ENCODE measurements at regions not wholly inside any gene's neighbourhood (a gene's known extent, or its start where the extent isn't known, plus 50 kb on each side); places are given as distances from the start of the nearest gene placed in this dataset.
"Not testable (repeated sequence)": the region's sequence is repeated elsewhere in the genome, so short reads cannot be mapped to it uniquely, and the experiment has no call there.

DNA sequence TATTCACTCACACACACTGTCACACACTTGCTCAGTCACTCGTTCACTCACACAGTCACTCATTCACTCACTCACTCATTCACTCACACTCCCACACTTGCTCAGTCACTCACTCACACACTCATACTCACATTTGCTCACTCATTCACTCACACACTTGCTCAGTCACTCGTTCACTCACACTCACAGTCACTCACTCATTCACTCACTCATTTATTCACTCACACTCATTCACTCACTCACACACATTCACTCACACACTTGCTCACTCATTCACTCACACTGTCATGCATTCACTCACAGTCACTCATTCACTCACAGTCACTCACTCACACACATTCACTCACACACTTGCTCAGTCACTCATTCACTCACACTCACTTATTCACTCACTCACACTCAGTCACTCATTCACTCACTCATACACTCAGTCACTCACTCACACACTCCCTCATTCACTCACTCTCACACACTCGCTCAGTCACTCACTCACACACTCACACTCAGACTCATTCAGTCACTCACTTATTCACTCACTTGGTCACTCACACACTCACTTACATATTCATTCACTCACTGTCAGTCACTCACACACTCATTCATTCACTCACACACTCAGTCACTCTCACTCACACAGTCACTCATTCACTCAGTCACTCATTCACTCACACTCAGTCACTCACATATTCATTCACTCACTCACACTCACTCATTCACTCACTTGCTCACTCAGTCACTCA lies 167.0 kb upstream of the C1orf174 start:
- DNase-seq (ENCODE audit: low spot score), result no peak

DNA sequence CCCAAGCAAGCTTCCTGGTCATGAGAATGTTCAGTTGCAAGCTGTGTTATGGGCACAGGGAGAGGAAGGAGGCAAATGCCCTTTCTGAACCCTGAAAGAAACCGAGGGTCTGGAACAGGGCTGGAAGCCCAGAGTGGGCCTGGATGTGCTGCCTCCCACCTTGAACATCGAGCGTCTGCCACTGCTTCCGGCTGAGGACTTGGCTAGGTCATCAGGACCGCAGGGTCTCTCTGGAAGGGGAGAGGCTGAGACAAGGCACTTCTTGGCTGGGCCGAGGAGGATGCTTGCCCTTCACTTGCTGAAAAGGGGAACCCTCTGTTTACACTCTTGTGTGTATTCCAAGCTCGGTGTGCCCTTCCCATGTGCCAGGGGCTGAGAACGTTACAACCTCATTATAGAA lies 168.0 kb upstream of the C1orf174 start:
- DNase-seq (ENCODE audit: low spot score), result no peak

DNA sequence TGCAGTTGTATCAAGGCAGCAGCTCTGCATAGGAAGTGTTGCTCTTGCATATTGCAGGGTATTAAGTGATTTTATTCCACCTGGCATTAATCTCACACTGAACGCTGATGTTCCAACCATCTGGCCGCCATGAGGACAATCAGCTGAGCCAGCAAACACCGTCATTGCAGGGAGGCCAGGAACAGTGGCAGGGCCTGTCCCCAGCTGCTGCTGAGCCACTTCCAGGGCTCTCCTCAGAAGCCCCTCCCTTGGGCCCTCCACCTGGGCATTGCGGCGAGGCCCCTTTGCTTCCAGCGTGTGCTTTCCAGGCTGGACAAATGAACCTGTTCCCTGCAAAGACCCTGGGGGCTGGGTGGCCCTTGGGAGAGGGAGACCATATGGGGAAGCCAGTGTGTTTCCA lies 171.6 kb upstream of the C1orf174 start:
- no peak for DNase-seq (ENCODE audit: low spot score)

DNA sequence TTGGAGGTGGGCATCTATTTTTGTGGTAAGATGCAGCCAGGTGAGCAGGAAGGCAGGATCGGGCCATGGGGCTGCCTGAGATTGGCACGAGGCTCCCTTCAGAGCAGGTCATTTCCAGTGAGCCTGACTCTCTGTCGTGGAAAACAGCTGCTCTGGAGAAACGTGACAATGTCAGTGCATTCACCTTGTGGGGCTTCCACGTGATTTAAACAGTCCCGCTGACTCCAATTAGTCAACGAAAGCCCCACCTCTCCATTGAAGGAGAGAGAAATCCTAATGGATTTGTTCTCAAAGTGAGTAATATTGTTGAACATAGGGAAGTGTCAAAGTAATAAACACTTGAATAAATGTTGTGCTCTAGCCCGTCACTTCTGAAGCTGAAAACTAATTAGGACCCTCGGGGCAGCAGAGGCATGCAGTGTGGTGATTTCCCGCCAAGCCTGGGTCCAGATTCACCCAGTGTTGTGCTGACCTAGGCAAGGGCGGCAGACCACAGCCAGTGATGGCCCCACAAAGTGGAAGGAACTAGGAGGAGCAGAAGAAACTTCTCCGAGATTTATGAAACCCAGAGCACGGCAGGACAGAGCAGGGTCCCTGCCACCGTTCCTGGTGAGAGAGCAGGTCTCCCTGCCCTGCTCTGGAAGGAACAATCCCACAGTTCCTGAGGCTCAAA lies 172.5 kb upstream of the C1orf174 start:
- no peak for DNase-seq (ENCODE audit: low spot score)

DNA sequence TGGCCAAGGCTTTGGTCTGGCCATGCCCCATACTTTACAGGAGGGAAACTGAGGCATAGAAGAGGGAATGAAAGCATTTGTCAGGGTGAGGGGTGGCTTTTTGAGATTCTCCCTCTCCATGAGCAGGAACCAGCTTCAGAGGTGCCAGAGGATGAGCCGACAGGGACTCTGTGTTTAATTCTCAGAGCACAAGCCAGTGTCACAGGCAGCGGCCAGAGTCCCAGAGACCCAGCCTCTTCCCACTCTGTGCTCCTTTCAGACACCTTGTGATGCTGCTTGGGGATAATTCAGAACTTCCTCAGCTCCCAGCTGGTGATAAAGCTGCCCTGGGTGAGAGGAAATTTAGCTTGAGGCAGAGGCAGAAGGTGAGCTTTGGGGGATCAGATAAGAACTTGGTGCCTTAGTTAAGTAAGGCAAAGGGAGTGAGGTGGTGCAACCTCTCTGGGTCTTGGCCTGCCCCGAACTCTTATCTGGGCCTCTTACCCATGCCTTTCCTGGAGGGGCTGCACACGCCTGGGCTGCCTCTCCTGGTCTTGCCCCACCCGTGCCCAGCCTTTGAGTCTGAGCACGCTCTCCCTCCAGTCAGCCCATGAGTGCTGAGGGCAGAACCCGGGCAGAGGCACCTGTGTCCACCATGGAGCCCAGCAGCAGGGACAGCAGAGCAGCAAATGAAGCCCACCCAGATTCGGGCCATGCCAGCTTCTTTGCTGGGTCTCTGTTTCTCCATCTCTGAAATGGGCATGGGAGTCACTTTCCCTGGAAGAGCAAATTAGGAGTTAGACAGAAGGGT lies 175.6 kb upstream of the C1orf174 start:
- DNase-seq (ENCODE audit: low spot score), result no peak

DNA sequence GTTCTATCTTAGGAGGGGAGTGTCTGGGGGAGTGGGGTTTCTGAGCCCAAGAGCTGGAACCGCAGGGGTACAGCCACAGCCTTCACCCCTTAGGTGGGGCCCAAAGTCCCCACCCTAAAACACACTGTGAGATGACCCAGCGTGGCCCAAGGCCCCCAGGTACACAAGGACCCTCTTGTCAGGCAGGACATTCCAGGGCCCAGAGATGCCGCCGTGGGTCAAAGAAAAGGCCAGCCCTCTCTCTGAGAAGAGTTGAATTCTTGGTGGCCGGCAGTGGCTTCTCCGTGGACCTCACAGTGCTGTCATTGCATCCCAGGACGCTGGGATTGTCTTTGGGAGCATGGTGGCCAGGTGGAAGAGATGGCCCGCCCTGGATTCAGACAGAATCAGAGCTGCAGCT lies 176.3 kb upstream of the C1orf174 start:
- no peak for DNase-seq (ENCODE audit: low spot score)

DNA sequence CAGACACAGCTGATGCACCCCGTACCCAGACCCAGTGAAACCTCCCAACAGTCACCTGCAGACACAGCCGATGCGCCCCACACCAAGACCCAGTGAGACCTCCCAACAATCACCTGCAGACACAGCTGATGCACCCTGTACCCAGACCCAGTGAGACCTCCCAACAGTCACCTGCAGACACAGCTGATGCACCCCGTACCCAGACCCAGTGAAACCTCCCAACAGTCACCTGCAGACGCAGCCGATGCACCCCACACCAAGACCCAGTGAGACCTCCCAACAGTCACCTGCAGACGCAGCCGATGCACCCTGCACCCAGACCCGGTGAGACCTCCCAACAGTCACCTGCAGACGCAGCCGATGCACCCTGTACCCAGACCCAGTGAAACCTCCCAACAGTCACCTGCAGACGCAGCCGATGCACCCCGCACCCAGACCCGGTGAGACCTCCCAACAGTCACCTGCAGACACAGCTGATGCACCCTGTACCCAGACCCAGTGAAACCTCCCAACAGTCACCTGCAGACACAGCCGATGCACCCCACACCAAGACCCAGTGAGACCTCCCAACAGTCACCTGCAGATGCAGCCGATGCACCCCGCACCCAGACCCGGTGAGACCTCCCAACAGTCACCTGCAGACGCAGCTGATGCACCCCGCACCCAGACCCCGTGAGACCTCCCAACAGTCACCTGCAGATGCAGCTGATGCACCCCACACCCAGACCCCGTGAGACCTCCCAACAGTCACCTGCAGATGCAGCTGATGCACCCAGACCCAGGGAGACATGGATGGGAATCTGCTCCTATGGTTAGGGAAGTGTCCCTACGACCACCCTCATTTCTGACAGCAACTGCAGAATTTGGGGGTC lies 178.3 kb upstream of the C1orf174 start:
- not testable (repeated sequence) for DNase-seq (ENCODE audit: low spot score)

DNA sequence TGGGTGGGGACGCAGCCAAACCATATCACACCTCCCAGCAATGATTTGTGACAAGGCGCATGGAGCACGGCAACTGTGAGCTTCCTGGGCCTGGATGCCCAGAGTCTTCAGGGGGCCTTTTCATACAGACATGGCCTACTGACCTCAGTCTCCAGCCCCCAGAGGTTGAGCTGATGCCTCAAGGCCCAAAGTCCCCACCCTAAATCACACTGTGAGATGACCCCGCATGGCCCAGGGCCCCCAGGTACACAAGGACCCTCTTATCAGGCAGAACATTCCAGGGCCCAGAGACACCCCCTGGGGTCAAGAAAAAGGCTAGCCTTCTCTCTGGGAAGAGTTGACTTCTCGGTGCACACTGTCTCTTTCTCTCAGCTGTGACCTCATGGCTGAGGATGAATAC lies 179.7 kb upstream of the C1orf174 start:
- no peak for DNase-seq (ENCODE audit: low spot score)

DNA sequence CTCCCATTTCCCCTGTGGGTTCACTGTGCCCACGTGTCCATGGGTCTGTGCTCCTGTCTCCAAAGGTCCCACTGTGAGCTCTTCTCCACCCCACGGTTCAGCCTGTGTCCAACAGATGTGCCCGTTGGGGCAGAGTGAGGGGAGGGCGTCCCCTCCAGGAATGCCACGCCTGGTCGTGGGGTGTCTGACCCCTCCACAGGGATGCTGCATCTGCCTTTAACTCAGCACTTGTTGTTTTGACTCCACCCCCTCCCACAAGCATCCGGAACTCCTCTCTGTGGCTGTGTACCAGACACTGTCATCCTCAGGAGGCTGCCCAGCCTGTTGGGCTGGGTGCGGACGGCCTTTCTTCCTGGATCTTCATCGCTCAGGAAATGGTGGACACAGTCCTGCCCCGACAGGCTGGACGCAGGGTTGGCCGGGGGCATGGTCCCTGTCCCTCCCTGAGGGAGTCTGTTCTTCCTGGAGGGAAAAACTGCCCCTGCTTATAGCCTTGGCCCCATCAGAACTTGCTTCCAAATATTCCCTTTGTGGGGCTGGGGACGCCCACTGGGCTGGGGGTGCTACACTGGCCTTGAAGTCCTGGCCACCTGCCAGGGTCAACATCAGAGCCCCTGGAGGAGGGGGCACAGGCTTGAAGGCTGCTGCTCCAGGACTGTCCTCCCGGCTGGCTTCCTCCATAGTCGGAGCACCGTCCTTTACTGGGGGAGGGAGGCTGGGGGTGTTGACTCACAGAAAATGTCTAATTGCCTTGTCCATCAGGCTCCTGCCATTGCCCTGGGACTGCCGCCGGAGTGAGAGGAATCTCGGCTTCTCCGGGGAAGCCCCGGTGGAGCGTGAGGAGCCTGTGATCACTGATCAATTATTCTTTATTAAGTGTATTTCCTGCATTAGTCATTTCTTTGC lies 182.0 kb upstream of the C1orf174 start:
- DNase-seq (ENCODE audit: low spot score), result no peak

DNA sequence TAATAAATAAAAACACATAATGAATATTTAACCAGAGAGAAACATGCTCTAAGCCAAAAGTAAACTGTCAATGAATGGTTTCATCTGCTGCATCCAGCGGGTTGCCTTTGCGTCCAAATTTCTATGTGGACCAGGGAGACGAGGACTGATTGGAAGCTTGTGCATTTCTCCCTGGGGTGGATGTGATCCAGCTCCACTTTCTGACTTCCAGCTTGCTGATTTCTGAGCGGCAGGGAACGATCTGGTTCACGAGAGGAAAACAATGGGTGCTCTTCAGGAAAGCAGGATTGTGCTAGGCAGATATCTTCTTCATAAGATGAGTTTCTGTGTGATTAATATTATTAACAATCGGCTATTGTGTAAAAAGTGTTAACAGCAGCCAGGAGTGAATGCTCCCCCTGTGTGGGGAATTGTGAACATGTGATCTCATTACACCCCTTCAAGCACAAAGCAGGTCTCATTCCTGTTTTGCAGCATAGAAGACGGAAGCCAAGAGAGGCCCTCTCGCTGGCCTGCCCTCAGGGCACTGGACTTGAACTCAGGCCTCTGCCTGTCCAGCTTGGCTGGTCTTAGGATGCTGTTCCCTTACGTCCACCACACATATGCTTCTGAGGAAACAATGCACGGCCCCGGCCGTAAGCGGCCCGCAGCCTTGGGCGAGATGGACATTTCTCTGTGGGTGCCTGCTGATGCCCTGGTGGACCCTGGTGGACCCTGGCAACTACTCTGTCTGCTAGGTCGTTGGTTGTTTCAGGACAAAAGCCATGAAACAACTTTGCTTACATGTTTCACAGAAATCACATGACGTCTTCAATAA lies 183.4 kb upstream of the C1orf174 start:
- no peak for DNase-seq (ENCODE audit: low spot score)

DNA sequence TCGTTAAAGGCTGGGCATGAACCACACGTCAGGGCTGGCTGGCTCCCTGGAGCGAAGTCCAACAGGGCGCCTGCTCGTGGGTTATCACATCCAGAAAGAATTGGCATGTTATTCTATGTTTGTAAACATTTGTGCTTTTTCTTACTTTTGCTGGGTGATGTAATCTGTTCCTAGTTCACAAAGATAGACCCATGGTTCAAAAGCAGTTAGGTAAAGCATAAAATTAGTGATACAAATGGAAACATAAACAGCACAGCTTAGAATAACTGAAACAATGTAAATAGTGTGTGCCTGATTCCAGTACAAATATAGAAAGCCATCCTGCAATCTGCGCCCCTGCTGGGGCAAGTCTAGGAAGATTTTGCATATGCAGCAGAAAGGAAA lies 184.0 kb upstream of the C1orf174 start:
- DNase-seq (ENCODE audit: low spot score), result no peak

DNA sequence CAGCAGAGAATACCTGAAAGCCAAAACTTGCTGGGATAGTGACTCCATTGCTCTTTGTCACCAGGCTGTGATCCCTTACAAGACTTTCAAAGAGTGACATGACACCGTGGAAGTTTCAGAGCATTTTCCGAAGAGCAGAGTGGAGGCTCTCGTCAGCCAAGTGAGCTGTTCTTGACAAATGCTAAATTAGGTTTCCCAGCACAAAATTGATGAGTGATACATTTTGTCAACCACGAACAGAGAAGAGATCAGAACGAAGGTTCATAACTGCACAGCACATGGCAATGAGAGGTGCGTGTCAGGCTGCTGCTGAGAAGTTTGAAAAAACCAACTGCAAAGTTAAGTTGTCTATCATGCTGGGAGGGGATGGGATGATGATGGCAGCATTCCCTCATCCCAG lies 184.4 kb upstream of the C1orf174 start:
- DNase-seq (ENCODE audit: low spot score), result no peak

DNA sequence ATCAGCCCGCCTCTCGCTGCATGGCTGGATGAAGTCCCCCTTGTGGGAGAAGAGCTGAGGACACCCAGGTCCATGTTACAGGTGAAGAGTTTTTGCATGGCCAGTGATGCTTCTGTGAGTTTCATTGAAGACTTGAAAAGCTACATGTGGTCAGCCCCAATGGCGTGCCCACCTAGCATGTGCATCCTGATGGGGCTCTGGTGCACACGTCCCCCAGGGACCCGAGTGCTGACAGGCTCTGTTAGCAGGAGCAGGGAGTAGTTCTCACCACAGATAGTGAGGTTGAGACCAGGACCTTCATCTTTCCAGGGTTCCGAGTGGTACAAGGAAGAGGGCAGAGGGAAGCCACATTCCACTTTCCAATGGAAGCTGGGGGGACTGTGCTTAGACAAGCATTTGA lies 184.8 kb upstream of the C1orf174 start:
- DNase-seq (ENCODE audit: low spot score), result no peak

DNA sequence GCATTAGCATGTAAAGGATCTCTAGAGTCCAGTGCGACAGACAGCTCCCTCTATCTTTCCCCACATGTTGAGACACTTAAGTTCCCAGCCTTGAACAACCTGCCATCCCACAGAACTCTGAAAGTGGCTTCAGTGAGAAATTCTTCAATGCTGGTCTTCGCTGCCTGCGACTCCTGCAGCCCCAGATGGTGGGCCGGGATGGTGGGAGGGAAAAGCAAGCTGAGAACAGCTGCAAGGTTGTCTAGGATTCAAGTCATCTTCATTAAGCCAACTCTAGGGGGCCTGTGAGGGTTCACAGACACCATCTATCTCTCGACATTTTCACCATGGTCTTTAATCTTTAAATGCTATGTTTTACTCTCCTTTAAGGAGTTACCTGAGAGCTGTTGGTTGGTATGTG lies 185.5 kb upstream of the C1orf174 start:
- DNase-seq (ENCODE audit: low spot score), result no peak

DNA sequence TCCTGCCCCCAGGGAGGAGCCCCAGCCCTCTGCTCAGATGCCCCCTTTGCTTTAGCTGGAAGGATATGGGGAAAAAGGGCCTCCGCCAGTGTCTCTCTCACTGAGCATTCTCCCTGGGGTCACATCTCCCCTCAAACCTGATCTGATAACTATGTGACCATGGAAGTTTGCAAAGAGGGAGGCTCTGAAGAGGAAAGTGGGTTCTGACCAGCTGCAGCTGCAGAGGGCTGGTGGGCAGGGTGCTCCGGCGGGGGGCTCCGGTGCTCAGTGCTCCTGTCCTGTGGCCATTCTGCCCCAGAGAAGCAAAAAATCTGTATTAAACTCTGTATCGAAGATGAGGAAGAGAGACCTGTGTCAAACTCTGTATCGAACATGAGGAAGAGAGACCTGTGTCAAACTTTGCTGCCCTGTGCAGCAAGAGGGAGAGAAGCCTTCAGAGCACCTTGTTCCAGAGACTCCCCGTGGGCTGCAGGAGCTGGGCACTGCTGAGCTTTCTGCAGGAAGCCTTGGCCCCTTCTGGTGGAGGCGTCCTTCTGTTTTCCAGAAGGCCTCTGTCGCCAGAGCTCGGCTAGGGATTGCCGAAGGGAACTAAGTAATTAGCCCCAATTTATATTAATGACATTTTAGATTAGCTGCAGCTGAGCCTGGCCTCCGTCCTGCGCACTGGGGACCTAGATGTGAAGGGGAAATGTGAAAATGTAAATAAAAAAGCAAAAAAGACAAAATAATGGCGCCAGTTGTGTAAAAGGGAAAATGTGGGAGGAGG lies 186.2 kb upstream of the C1orf174 start:
- DNase-seq (ENCODE audit: low spot score), result no peak

DNA sequence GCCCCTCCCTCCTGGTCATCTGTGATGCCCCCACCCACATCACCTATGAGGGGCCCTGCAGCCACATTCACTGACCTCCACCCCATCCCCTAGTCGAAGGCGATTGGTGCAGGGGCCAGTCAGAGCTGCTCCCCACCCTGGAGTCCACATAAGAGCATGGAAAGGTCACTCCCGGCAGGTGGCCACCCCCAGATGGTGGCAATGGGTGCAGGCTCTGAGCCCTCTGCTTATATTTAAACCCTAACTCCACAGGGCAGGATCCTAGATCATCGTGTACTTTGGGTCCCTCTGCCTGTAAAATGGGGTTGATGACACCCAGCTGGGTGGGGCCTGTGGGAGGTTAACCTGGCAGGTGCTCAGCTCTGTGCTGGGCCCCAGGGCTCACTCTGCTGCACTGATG lies 186.8 kb upstream of the C1orf174 start:
- DNase-seq (ENCODE audit: low spot score), result no peak

DNA sequence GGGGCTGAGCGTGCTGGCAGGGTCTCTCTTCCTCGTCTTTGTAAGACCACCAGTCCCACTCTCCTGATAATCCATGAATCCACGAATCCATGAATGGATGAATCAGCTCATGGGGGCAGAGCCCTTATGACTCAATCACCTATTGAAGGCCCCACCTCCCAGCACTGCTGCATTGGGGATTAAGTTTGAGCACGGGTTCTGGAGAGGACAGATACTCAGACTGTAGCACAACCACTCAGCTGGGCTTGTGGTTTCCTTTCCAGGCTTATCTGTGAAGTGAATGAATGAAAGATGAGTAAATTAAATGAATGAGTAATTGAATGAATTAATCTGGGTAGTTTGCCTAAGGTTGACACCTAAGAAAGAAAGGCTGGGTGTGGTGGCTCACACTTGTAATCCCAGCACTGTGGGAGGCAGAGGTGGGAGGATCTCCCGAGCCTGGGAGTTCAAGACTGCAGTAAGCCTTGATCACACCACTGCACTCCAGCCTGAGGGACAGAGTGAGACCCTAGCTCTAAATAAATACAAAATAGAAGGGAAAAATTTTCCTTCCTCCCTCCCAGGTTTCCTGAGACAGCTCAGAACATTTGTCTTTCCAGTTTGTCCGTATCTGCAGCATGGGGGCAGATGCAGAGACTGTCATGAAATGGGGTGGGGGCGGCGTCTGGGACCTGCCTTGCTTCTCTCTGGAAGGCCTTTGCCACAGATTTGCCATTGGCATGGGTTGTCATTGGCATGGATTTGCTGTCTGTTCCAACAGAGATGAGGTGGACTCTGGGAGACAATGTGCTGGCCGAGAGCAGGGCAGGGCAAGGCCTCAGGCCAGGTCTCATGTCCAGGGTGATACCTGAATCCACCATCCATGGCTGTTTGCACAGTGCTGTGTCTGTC lies 187.7 kb upstream of the C1orf174 start:
- peak; percentile 10 for DNase-seq (ENCODE audit: low spot score)

DNA sequence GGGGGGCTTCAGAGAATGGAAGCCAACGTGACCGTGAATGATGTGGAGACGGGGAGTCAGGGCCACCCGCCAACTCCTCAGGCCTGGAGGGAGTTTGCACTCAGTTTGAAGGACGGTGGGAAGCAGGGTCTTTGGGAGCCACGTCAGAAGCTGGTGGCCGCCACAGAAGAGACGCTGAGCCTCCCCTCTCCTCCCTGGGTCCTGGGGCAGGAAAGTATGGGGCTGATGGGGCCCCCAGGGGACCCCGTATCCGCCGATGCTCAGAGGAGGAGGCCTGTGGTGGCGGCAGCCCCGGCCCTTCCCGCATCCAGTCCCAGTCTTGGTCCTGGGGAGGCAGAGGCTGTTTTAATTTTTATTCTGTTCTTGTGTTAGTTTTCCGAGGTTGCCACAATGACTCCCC lies 188.6 kb upstream of the C1orf174 start:
- no peak for DNase-seq (ENCODE audit: low spot score)
